Spleen (tissue), 11 donors: ENCODE measurements at regions not wholly inside any gene's neighbourhood (a gene's known extent, or its start where the extent isn't known, plus 50 kb on each side); places are given as distances from the start of the nearest gene placed in this dataset.
A peak's percentile ranks its signal among the peaks of the same experiment; 100 is the strongest.

Experiments
- DNase-seq: peaks from one replicate; pipeline ENCODE4 v3.0.0-alpha.2; 2020
- H3K27ac ChIP-seq, 8 donors: fragments of 200-600 bp; sonication (generic) in 7 of 8; 1 replicate in 4 of 8; 2 replicates in 4 of 8; pipeline versions ENCODE4 v1.5.0 to v1.8.0; 2016 to 2021; ENCODE audit warnings: inconsistent platforms in 4 of 8, mild to moderate bottlenecking in 4 of 8, moderate library complexity in 1 of 8
- H3K27me3 ChIP-seq, 7 donors: fragments of 200-600 bp; sonication (generic) in 6 of 7; replicated peaks in 1 of 7; 1 replicate in 4 of 7; 2 replicates in 3 of 7; pipeline versions ENCODE4 v1.5.0 to v1.8.0; 2016 to 2021; ENCODE audit warnings: inconsistent platforms in 3 of 7, mild to moderate bottlenecking in 1 of 7
- H3K36me3 ChIP-seq, 6 donors: fragments of 200-600 bp; sonication (generic) in 5 of 6; 1 replicate in 4 of 6; 2 replicates in 2 of 6; pipeline versions ENCODE4 v1.5.0 to v1.8.0; 2016 to 2021; ENCODE audit warnings: inconsistent platforms in 2 of 6
- H3K4me1 ChIP-seq, 6 donors: fragments of 200-600 bp; sonication (generic) in 5 of 6; 1 replicate in 3 of 6; 2 replicates in 3 of 6; pipeline versions ENCODE4 v1.5.0 to v1.8.0; 2016 to 2021; ENCODE audit warnings: inconsistent platforms in 3 of 6
- H3K4me3 ChIP-seq, 8 donors: fragments of 200-600 bp; sonication (generic) in 7 of 8; 1 replicate in 4 of 8; 2 replicates in 4 of 8; pipeline versions ENCODE4 v1.5.0 to v1.8.0; 2016 to 2021; ENCODE audit warnings: inconsistent platforms in 4 of 8, mild to moderate bottlenecking in 4 of 8, moderate library complexity in 2 of 8
- H3K9me3 ChIP-seq, 8 donors: fragments of 200-600 bp; sonication (generic) in 7 of 8; 1 replicate in 4 of 8; 2 replicates in 4 of 8; pipeline versions ENCODE4 v1.5.0 to v1.8.0; 2016 to 2021; ENCODE audit warnings: inconsistent platforms in 4 of 8
- CTCF ChIP-seq, 11 experiments: fragments of 200-600 bp in 7 of 11; fragments of 450-650 bp in 4 of 11; sonication (generic) in 4 of 11; IDR thresholded peaks in 8 of 11; conservative IDR thresholded peaks in 3 of 11; 1 replicate in 7 of 11; 2 replicates in 4 of 11; pipeline versions ENCODE4 v1.4.0 to v1.8.0; 2016 to 2021; ENCODE audit warnings: antibody characterized with exemption in 11 of 11, inconsistent platforms in 4 of 11, mild to moderate bottlenecking in 1 of 11
- POLR2A ChIP-seq, 3 donors: fragments of 450-650 bp; IDR thresholded peaks; one replicate each; pipeline ENCODE4 v1.5.1; 2017; ENCODE audit warnings: antibody characterized with exemption in 3 of 3, mild to moderate bottlenecking in 1 of 3
- POLR2AphosphoS5 ChIP-seq, 3 donors: sonication (generic); formaldehyde crosslinking; IDR thresholded peaks; one replicate each; pipeline ENCODE4 v1.5.1; 2017; ENCODE audit warnings: antibody characterized with exemption in 3 of 3
- WGBS, 5 donors: extraction: QIAGEN DNeasy Blood & Tissue Kit in 3 of 5; methylation state at CpG; one replicate each; pipeline versions ENCODE4 v1.1.5 to v1.1.7; 2013 to 2018; 5-methylcytosine and 5-hydroxymethylcytosine counted together
- intact Hi-C: fragments of 100-400 bp; cut with DNase I; formaldehyde crosslinking; loops from one replicate; pipeline ENCODE4 v1.15.0; 2023; ENCODE audit warnings: low total_unique reads
- donor health status: healthy with polysubstance abuse.
- donor health status: DM: no; HTN: no; CAD: no; lungs with moderate emphysema.
- donor health status: DM: no; HTN: no; CAD: no.
- donor health status: Bipolar disorder and iron deficiency.
- donor health status: healthy.
- donor health status: DM: no; HTN: no; CAD: no.
- donor health status: DM: yes; HTN: yes; CAD: no.

DNA sequence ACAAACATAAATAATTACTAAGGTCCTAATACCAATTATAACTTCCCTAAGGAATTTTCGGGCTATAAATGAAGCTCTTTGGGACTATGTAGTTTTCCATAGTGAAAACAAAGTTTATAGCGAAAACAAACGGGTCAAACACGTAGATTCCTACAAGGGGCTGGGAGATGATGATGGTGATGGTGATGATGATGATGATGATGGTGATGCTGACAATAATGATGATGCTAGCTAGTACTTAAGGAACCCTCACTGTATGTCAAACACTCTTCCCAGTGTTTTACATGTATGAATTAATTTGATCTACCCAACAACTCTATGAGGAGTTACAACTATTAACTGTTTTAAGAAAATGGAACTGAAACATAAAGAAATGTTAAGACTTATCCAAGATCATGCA lies 63.7 kb upstream of the PIK3R1 start:
- Histone ChIP-seq H3K9me3 (no peaks in the 10 kb centered on the region), H3K27ac (no peak overlapping the region), H3K4me3 (no peak overlapping the region), H3K36me3 (no peaks in the 10 kb centered on the region), H3K27me3 (no peaks in the 10 kb centered on the region), H3K4me1 (no peaks in the 10 kb centered on the region)
- TF ChIP-seq POLR2A (IDR thresholded peaks at IDR 0.05), result no peak
- no peak for TF ChIP-seq POLR2AphosphoS5 (IDR thresholded peaks at IDR 0.05)
- TF ChIP-seq CTCF (IDR thresholded peaks at IDR 0.05 in 8 of 11, conservative IDR thresholded peaks at IDR 0.05 in 3 of 11), result no peak
- intact Hi-C loops, result no loop called here
- WGBS, 5 donors, result 71 to 99% (median 93%) methylated on average over 4 of the region's 4 CpGs
- DNase-seq, result no peak

GRCh38 chr5:68149189-68149588 lies 66.4 kb upstream of the PIK3R1 start:
- Histone ChIP-seq H3K27me3 (no peaks in the 10 kb centered on the region), H3K36me3 (no peaks in the 10 kb centered on the region), H3K9me3 (peaks cover 0 to 3% (median 0%) of the 10 kb centered on the region in 8 donors), H3K27ac (no peak overlapping the region), H3K4me1 (no peaks in the 10 kb centered on the region), H3K4me3 (no peak overlapping the region)
- intact Hi-C loops, result no loop called here
- TF ChIP-seq POLR2AphosphoS5 (IDR thresholded peaks at IDR 0.05), result no peak
- TF ChIP-seq CTCF (IDR thresholded peaks at IDR 0.05 in 8 of 11, conservative IDR thresholded peaks at IDR 0.05 in 3 of 11), result no peak
- TF ChIP-seq POLR2A (IDR thresholded peaks at IDR 0.05), result no peak
- 81 to 97% (median 90%) methylated on average over 2 of the region's 2 CpGs for WGBS, 5 donors
- no peak for DNase-seq

DNA sequence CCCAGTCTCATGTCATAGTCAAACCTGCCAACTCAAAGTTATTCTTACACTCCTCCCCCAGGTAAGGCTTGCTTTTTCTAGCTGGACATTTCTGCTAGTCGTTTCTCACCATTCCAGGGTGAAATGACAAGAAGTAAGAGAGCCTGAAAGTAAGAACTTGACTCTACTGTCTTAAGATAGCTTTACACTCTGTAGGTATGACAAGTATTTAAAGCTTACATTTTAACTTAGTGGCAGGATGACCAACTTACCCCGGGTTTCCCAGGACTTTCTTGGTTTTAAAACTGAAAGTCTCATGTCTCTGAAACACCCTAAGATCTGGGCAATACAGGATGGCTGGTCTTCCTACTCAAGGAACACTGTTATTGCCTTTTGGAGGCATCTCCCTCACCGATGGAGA lies 67.5 kb upstream of the PIK3R1 start:
- TF ChIP-seq POLR2A (IDR thresholded peaks at IDR 0.05) (no peak), POLR2AphosphoS5 (IDR thresholded peaks at IDR 0.05) (no peak), CTCF (IDR thresholded peaks at IDR 0.05 in 8 of 11, conservative IDR thresholded peaks at IDR 0.05 in 3 of 11) (no peak)
- H3K27me3 ChIP-seq, result no peaks in the 10 kb centered on the region
- intact Hi-C loops, result no loop called here
- H3K4me1 ChIP-seq, result no peaks in the 10 kb centered on the region
- no peak for DNase-seq
- peaks cover 0 to 11% (median 0%) of the 10 kb centered on the region in 8 donors for H3K9me3 ChIP-seq
- no peaks in the 10 kb centered on the region for H3K36me3 ChIP-seq
- no peak overlapping the region for H3K27ac ChIP-seq
- peak overlapping the region in 1 of 8 donors; percentile 15 for H3K4me3 ChIP-seq
- 62 to 84% (median 69%) methylated on average over 3 of the region's 3 CpGs for WGBS, 5 donors

DNA sequence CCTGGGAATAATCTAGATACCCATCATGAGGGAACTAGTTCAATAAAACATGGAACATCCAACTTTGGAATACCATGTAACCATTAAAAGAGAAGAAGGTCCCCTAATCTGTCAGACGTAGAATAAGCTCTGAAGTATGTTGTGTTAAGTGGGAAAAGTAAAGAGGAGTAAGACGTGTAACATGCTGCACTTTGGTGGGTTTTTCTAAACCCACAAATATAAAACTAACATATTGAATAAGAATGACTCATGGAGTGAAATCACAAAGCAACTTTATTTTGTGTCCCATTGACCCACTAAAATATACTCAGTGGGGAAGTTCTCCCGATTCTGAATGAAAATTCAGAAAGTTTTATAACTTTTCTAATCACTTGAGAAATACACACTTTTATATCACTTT lies 67.9 kb upstream of the PIK3R1 start:
- H3K9me3 ChIP-seq, result peaks cover 0 to 11% (median 0%) of the 10 kb centered on the region in 8 donors
- no peak for TF ChIP-seq CTCF (IDR thresholded peaks at IDR 0.05 in 8 of 11, conservative IDR thresholded peaks at IDR 0.05 in 3 of 11)
- no peak for TF ChIP-seq POLR2AphosphoS5 (IDR thresholded peaks at IDR 0.05)
- no peak for TF ChIP-seq POLR2A (IDR thresholded peaks at IDR 0.05)
- intact Hi-C loops, result no loop called here
- no peak for DNase-seq
- no peak overlapping the region for H3K27ac ChIP-seq
- no peaks in the 10 kb centered on the region for H3K4me1 ChIP-seq
- no peaks in the 10 kb centered on the region for H3K36me3 ChIP-seq
- no peak overlapping the region for H3K4me3 ChIP-seq
- 62 to 90% (median 76%) methylated on average over 3 of the region's 3 CpGs for WGBS, 5 donors
- no peaks in the 10 kb centered on the region for H3K27me3 ChIP-seq
